22Rv1 (cell line): ENCODE measurements at regions not wholly inside any gene's neighbourhood (a gene's known extent, or its start where the extent isn't known, plus 50 kb on each side); places are given as distances from the start of the nearest gene placed in this dataset.

Experiments
- ZFX ChIP-seq: fragments of 450-650 bp; IDR thresholded peaks from 2 replicates; pipeline ENCODE4 v1.6.1; 2017; ENCODE audit warnings: antibody characterized with exemption, borderline replicate concordance
- TF ChIP-seq, protein P1 (sequence below): fragments of 450-650 bp; IDR thresholded peaks from 2 replicates; pipeline ENCODE4 v1.5.1; 2017; ENCODE audit warnings: mild to moderate bottlenecking

DNA sequence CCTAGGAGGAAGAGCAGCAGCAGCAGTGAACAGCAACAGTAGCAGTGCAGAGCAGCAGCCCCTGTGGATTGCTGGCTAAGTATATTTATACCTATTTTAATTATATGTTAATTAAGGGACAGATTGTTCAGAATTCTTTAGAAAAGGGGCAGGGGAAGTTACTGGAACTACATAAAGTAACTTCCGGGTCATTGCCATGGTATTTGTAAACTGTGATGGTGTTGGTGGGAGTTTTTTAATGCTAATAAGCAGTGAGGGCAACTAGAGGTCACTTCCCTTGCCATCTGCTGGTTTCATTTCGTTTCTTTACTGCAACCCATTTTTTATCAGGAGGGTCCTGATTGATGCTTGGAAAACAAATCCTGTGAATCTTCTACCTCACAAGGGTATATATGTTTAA, 229.8 kb upstream of the PODXL start:
- TF ChIP-seq, protein P1, sequence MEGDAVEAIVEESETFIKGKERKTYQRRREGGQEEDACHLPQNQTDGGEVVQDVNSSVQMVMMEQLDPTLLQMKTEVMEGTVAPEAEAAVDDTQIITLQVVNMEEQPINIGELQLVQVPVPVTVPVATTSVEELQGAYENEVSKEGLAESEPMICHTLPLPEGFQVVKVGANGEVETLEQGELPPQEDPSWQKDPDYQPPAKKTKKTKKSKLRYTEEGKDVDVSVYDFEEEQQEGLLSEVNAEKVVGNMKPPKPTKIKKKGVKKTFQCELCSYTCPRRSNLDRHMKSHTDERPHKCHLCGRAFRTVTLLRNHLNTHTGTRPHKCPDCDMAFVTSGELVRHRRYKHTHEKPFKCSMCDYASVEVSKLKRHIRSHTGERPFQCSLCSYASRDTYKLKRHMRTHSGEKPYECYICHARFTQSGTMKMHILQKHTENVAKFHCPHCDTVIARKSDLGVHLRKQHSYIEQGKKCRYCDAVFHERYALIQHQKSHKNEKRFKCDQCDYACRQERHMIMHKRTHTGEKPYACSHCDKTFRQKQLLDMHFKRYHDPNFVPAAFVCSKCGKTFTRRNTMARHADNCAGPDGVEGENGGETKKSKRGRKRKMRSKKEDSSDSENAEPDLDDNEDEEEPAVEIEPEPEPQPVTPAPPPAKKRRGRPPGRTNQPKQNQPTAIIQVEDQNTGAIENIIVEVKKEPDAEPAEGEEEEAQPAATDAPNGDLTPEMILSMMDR: no peak
- TF ChIP-seq ZFX: no peak
